ENCODE measurements at regions not wholly inside any gene's neighbourhood (a gene's known extent, or its start where the extent isn't known, plus 50 kb on each side); places are given as distances from the start of the nearest gene placed in this dataset.

- intact Hi-C loops (cut with DNase I): no loop called here
- TF ChIP-seq POLR2AphosphoS5 (IDR thresholded peaks at IDR 0.05) (no peak), CTCF (IDR thresholded peaks at IDR 0.05) (no peak), EP300 (IDR thresholded peaks at IDR 0.05) (no peak), POLR2A (IDR thresholded peaks at IDR 0.05) (no peak)
- H3K36me3 ChIP-seq: no peaks in the 10 kb centered on the region
- WGBS, 2 donors: 82 to 84% methylated on average over 2 of the region's 2 CpGs
- no peaks in the 10 kb centered on the region for H3K4me1 ChIP-seq
- no peak overlapping the region for H3K27ac ChIP-seq
- no peaks in the 10 kb centered on the region for H3K27me3 ChIP-seq
- no peak overlapping the region for H3K4me3 ChIP-seq
- no peak for DNase-seq
- H3K9me3 ChIP-seq: no peaks in the 10 kb centered on the region
Measured at GRCh38 chr10:107471911-107472310, 307.4 kb upstream of the SORCS1 start.

GRCh38 chr10:107453561-107453960 is 289.1 kb upstream of the SORCS1 start:
- WGBS, 2 donors: 70 to 84% methylated on average over 4 of the region's 4 CpGs
- DNase-seq: no peak
- Histone ChIP-seq H3K9me3 (no peaks in the 10 kb centered on the region), H3K27ac (no peak overlapping the region), H3K36me3 (no peaks in the 10 kb centered on the region), H3K4me3 (no peak overlapping the region), H3K27me3 (no peaks in the 10 kb centered on the region), H3K4me1 (no peaks in the 10 kb centered on the region)
- TF ChIP-seq POLR2A (IDR thresholded peaks at IDR 0.05): no peak
- TF ChIP-seq POLR2AphosphoS5 (IDR thresholded peaks at IDR 0.05): no peak
- TF ChIP-seq EP300 (IDR thresholded peaks at IDR 0.05): no peak
- TF ChIP-seq CTCF (IDR thresholded peaks at IDR 0.05): no peak
- intact Hi-C loops (cut with DNase I): no loop called here

GRCh38 chr10:107451047-107451446 is 286.5 kb upstream of the SORCS1 start:
- Histone ChIP-seq H3K4me3 (no peak overlapping the region), H3K4me1 (no peaks in the 10 kb centered on the region), H3K9me3 (no peaks in the 10 kb centered on the region), H3K36me3 (no peaks in the 10 kb centered on the region), H3K27me3 (no peaks in the 10 kb centered on the region), H3K27ac (no peak overlapping the region)
- no peak for TF ChIP-seq POLR2A (IDR thresholded peaks at IDR 0.05)
- no peak for TF ChIP-seq POLR2AphosphoS5 (IDR thresholded peaks at IDR 0.05)
- no peak for TF ChIP-seq CTCF (IDR thresholded peaks at IDR 0.05)
- TF ChIP-seq EP300 (IDR thresholded peaks at IDR 0.05): no peak
- intact Hi-C loops (cut with DNase I): no loop called here
- WGBS, 2 donors: 56 to 77% methylated on average over 4 of the region's 4 CpGs
- DNase-seq: no peak

- TF ChIP-seq CTCF (IDR thresholded peaks at IDR 0.05) (no peak), POLR2A (IDR thresholded peaks at IDR 0.05) (no peak), POLR2AphosphoS5 (IDR thresholded peaks at IDR 0.05) (no peak), EP300 (IDR thresholded peaks at IDR 0.05) (no peak)
- H3K4me3 ChIP-seq: no peak overlapping the region
Measured at GRCh38 chr10:107450056-107450455, 285.6 kb upstream of the SORCS1 start.

GRCh38 chr10:107444443-107444842 is 279.9 kb upstream of the SORCS1 start:
- Histone ChIP-seq H3K36me3 (no peaks in the 10 kb centered on the region), H3K9me3 (no peaks in the 10 kb centered on the region), H3K4me3 (no peak overlapping the region), H3K27ac (no peak overlapping the region), H3K4me1 (no peaks in the 10 kb centered on the region), H3K27me3 (no peaks in the 10 kb centered on the region)
- no peak for TF ChIP-seq CTCF (IDR thresholded peaks at IDR 0.05)
- TF ChIP-seq EP300 (IDR thresholded peaks at IDR 0.05): no peak
- no peak for TF ChIP-seq POLR2AphosphoS5 (IDR thresholded peaks at IDR 0.05)
- TF ChIP-seq POLR2A (IDR thresholded peaks at IDR 0.05): no peak
- intact Hi-C loops (cut with DNase I): no loop called here
- DNase-seq: no peak
- 88 to 92% methylated on average over 3 of the region's 3 CpGs for WGBS, 2 donors

More at GRCh38 chr10:107450056-107450455, 285.6 kb upstream of the SORCS1 start:
- intact Hi-C loops (cut with DNase I): no loop called here
- Histone ChIP-seq H3K4me1 (no peaks in the 10 kb centered on the region), H3K36me3 (no peaks in the 10 kb centered on the region), H3K27ac (no peak overlapping the region), H3K9me3 (no peaks in the 10 kb centered on the region), H3K27me3 (no peaks in the 10 kb centered on the region)
- WGBS, 2 donors: 95% methylated on average over 5 of the region's 5 CpGs
- DNase-seq: no peak
